HEK293 (cell line): ENCODE measurements at regions not wholly inside any gene's neighbourhood (a gene's known extent, or its start where the extent isn't known, plus 50 kb on each side); places are given as distances from the start of the nearest gene placed in this dataset.

Experiments
- CTCF ChIA-PET: fragments of 350-600 bp; formaldehyde crosslinking; extraction: SDS; loops from one replicate; lab custom pipeline; 2021; ENCODE audit warnings: antibody characterized with exemption; lab: Yijun Ruan, JAX
- POLR2A ChIA-PET: fragments of 300-600 bp; formaldehyde crosslinking; extraction: SDS; loops from one replicate; lab custom pipeline; 2020; ENCODE audit warnings: antibody characterized with exemption, inconsistent platforms; lab: Yijun Ruan, JAX
- H3K27ac ChIP-seq: fragments of 200-500 bp; sonication (Bioruptor generic); 2 replicates; pipeline ENCODE4 v1.5.1; 2014; ENCODE audit warnings: low read depth, low read length, control low read depth, inconsistent platforms; ENCODE audit errors: extremely low read depth
- H3K36me3 ChIP-seq, 2 experiments: fragments of 200-500 bp in 1 of 2; sonication (Bioruptor generic) in 1 of 2; 1 replicate in 1 of 2; 2 replicates in 1 of 2; pipeline ENCODE4 v1.5.1; 2014 to 2017; ENCODE audit warnings: inconsistent platforms in 2 of 2, low read length in 2 of 2; ENCODE audit not compliant: control insufficient read depth in 2 of 2, insufficient read depth in 1 of 2
- H3K4me1 ChIP-seq: fragments of 200-500 bp; sonication (Bioruptor generic); 2 replicates; pipeline ENCODE4 v1.5.1; 2014; ENCODE audit warnings: mild to moderate bottlenecking, low read length, inconsistent platforms; ENCODE audit not compliant: control insufficient read depth, insufficient read depth
- H3K4me3 ChIP-seq: 2 replicates; pipeline ENCODE4 v1.5.1; 2011; ENCODE audit warnings: low read depth, mild to moderate bottlenecking, control low read depth, low read length, moderate library complexity
- H3K9me3 ChIP-seq: fragments of 200-500 bp; sonication (Bioruptor generic); 2 replicates; pipeline ENCODE4 v1.5.1; 2014; ENCODE audit warnings: low read depth, low read length, inconsistent platforms; ENCODE audit not compliant: control insufficient read depth, insufficient read depth
- HOXD13 ChIP-seq: sonication (generic); formaldehyde crosslinking; IDR thresholded peaks from 2 replicates; pipeline ENCODE4 v1.8.0; 2022; ENCODE audit warnings: missing genetic modification reagents, borderline replicate concordance
- OSR2 ChIP-seq: fragments of 450-650 bp; formaldehyde crosslinking; IDR thresholded peaks from 2 replicates; pipeline ENCODE4 v1.5.1; 2016; ENCODE audit warnings: missing biosample characterization, missing genetic modification characterization
- SALL2 ChIP-seq: fragments of 450-650 bp; formaldehyde crosslinking; IDR thresholded peaks from 2 replicates; pipeline ENCODE4 v1.5.0; 2017; ENCODE audit warnings: missing biosample characterization, mild to moderate bottlenecking, missing genetic modification characterization, borderline replicate concordance
- SCRT1 ChIP-seq: fragments of 450-650 bp; formaldehyde crosslinking; IDR thresholded peaks from 2 replicates; pipeline ENCODE4 v1.5.1; 2016; ENCODE audit warnings: missing biosample characterization, missing genetic modification characterization, borderline replicate concordance
- WT1 ChIP-seq: fragments of 450-650 bp; formaldehyde crosslinking; IDR thresholded peaks from 2 replicates; pipeline ENCODE4 v1.5.1; 2016; ENCODE audit warnings: missing biosample characterization, missing genetic modification characterization
- YY1 ChIP-seq: fragments of 450-650 bp; formaldehyde crosslinking; IDR thresholded peaks from 2 replicates; pipeline ENCODE4 v1.5.1; 2018; ENCODE audit warnings: missing biosample characterization, missing genetic modification characterization
- ZBTB20 ChIP-seq: fragments of 450-650 bp; formaldehyde crosslinking; IDR thresholded peaks from 2 replicates; pipeline ENCODE4 v1.5.1; 2016; ENCODE audit warnings: missing biosample characterization, missing genetic modification characterization
- ZNF112 ChIP-seq: fragments of 450-650 bp; formaldehyde crosslinking; IDR thresholded peaks from 2 replicates; pipeline ENCODE4 v1.5.0; 2017; ENCODE audit warnings: missing biosample characterization, missing genetic modification characterization
- ZNF175 ChIP-seq: fragments of 450-650 bp; formaldehyde crosslinking; IDR thresholded peaks from 2 replicates; pipeline ENCODE4 v1.5.1; 2016; ENCODE audit warnings: missing biosample characterization, missing genetic modification characterization
- ZNF23 ChIP-seq: fragments of 450-650 bp; formaldehyde crosslinking; IDR thresholded peaks from 2 replicates; pipeline ENCODE4 v1.5.1; 2016; ENCODE audit warnings: missing biosample characterization, missing genetic modification characterization, borderline replicate concordance
- ZNF266 ChIP-seq: fragments of 450-650 bp; formaldehyde crosslinking; IDR thresholded peaks from 2 replicates; pipeline ENCODE4 v1.5.1; 2016; ENCODE audit warnings: missing biosample characterization, missing genetic modification characterization, low read depth
- ZNF354C ChIP-seq: fragments of 450-650 bp; formaldehyde crosslinking; IDR thresholded peaks from 2 replicates; pipeline ENCODE4 v1.5.1; 2016; ENCODE audit warnings: missing biosample characterization, missing genetic modification characterization, low read depth, borderline replicate concordance
- ZNF423 ChIP-seq: fragments of 450-650 bp; formaldehyde crosslinking; IDR thresholded peaks from 2 replicates; pipeline ENCODE4 v1.5.1; 2016; ENCODE audit warnings: missing biosample characterization, missing genetic modification characterization
- ZNF426 ChIP-seq: fragments of 450-650 bp; formaldehyde crosslinking; IDR thresholded peaks from 2 replicates; pipeline ENCODE4 v1.5.1; 2017; ENCODE audit warnings: missing biosample characterization, missing genetic modification characterization, mild to moderate bottlenecking, inconsistent platforms, moderate library complexity
- ZNF510 ChIP-seq: fragments of 450-650 bp; formaldehyde crosslinking; IDR thresholded peaks from 2 replicates; pipeline ENCODE4 v1.5.1; 2018; ENCODE audit warnings: mild to moderate bottlenecking, missing genetic modification characterization, missing biosample characterization; ENCODE audit not compliant: insufficient replicate concordance
- ZNF530 ChIP-seq: fragments of 450-650 bp; formaldehyde crosslinking; IDR thresholded peaks from 2 replicates; pipeline ENCODE4 v1.5.1; 2016; ENCODE audit warnings: low read depth, missing biosample characterization, missing genetic modification characterization
- ZNF558 ChIP-seq: fragments of 450-650 bp; formaldehyde crosslinking; IDR thresholded peaks from 2 replicates; pipeline ENCODE4 v1.5.1; 2016; ENCODE audit warnings: missing biosample characterization, missing genetic modification characterization
- ZNF624 ChIP-seq: fragments of 450-650 bp; formaldehyde crosslinking; IDR thresholded peaks from 2 replicates; pipeline ENCODE4 v1.5.1; 2017; ENCODE audit warnings: missing biosample characterization, missing genetic modification characterization
- ZNF707 ChIP-seq: fragments of 450-650 bp; formaldehyde crosslinking; IDR thresholded peaks from 2 replicates; pipeline ENCODE4 v1.5.1; 2016; ENCODE audit warnings: missing biosample characterization, missing genetic modification characterization
- ZSCAN30 ChIP-seq: fragments of 450-650 bp; IDR thresholded peaks from 2 replicates; pipeline ENCODE4 v1.5.1; 2018; ENCODE audit warnings: missing biosample characterization, mild to moderate bottlenecking, missing genetic modification characterization, moderate library complexity
- TF ChIP-seq, protein P1 (sequence below): fragments of 450-650 bp; formaldehyde crosslinking; IDR thresholded peaks from 2 replicates; pipeline ENCODE4 v1.5.1; 2017; ENCODE audit warnings: missing biosample characterization, missing genetic modification characterization
- TF ChIP-seq, protein P2 (sequence below): fragments of 450-650 bp; formaldehyde crosslinking; IDR thresholded peaks from 2 replicates; pipeline ENCODE4 v1.5.1; 2016; ENCODE audit warnings: missing biosample characterization, missing genetic modification characterization, low read depth
- TF ChIP-seq, protein P3 (sequence below): fragments of 450-650 bp; formaldehyde crosslinking; IDR thresholded peaks from 2 replicates; pipeline ENCODE4 v1.5.1; 2016; ENCODE audit warnings: missing biosample characterization, missing genetic modification characterization
- TF ChIP-seq, protein P4 (sequence below): fragments of 450-650 bp; formaldehyde crosslinking; IDR thresholded peaks from 2 replicates; pipeline ENCODE4 v1.5.1; 2017; ENCODE audit warnings: missing biosample characterization, missing genetic modification characterization
- TF ChIP-seq, protein P5 (sequence below): fragments of 450-650 bp; formaldehyde crosslinking; IDR thresholded peaks from 2 replicates; pipeline ENCODE4 v1.5.1; 2016; ENCODE audit warnings: missing biosample characterization, missing genetic modification characterization
- TF ChIP-seq, protein P6 (sequence below): fragments of 450-650 bp; formaldehyde crosslinking; IDR thresholded peaks from 2 replicates; pipeline ENCODE4 v1.5.1; 2016; ENCODE audit warnings: missing biosample characterization, missing genetic modification characterization

DNA sequence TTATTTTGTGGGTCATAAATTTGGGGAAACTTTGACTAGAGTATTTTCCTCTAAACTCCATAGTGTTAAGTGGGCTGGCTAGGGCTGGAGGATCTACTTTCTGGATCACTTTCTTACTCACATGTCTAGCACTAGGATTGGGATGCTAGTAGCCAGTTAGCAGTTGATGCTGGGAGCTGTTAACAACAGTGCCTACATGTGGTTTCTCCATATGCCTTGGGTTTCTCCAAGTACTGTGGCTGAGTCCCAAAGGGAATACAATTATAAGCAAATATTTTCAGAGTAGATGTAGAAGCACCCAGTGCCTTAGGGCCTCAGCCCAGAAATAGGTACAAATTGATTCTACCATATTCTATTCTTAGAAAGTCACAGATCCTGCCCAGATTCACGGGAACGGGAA, 1614.9 kb downstream of the ARAP2 start:
- no peak overlapping the region for H3K27ac ChIP-seq
- H3K4me3 ChIP-seq: no peak overlapping the region
- H3K36me3 ChIP-seq: no peaks in the 10 kb centered on the region
- no peaks in the 10 kb centered on the region for H3K4me1 ChIP-seq
- no peaks in the 10 kb centered on the region for H3K9me3 ChIP-seq
- POLR2A ChIA-PET: no interaction called here
- CTCF ChIA-PET: no interaction called here
- no peak for TF ChIP-seq SCRT1 (tag by site-specific recombination)
- TF ChIP-seq, protein P1, sequence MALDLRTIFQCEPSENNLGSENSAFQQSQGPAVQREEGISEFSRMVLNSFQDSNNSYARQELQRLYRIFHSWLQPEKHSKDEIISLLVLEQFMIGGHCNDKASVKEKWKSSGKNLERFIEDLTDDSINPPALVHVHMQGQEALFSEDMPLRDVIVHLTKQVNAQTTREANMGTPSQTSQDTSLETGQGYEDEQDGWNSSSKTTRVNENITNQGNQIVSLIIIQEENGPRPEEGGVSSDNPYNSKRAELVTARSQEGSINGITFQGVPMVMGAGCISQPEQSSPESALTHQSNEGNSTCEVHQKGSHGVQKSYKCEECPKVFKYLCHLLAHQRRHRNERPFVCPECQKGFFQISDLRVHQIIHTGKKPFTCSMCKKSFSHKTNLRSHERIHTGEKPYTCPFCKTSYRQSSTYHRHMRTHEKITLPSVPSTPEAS (tag by site-specific recombination): no peak
- TF ChIP-seq, protein P2, sequence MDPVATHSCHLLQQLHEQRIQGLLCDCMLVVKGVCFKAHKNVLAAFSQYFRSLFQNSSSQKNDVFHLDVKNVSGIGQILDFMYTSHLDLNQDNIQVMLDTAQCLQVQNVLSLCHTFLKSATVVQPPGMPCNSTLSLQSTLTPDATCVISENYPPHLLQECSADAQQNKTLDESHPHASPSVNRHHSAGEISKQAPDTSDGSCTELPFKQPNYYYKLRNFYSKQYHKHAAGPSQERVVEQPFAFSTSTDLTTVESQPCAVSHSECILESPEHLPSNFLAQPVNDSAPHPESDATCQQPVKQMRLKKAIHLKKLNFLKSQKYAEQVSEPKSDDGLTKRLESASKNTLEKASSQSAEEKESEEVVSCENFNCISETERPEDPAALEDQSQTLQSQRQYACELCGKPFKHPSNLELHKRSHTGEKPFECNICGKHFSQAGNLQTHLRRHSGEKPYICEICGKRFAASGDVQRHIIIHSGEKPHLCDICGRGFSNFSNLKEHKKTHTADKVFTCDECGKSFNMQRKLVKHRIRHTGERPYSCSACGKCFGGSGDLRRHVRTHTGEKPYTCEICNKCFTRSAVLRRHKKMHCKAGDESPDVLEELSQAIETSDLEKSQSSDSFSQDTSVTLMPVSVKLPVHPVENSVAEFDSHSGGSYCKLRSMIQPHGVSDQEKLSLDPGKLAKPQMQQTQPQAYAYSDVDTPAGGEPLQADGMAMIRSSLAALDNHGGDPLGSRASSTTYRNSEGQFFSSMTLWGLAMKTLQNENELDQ (tag by site-specific recombination): no peak
- no peak for TF ChIP-seq ZSCAN30 (tag by site-specific recombination)
- TF ChIP-seq ZBTB20: no peak
- TF ChIP-seq ZNF530: no peak
- no peak for TF ChIP-seq OSR2 (tag by site-specific recombination)
- TF ChIP-seq, protein P3, sequence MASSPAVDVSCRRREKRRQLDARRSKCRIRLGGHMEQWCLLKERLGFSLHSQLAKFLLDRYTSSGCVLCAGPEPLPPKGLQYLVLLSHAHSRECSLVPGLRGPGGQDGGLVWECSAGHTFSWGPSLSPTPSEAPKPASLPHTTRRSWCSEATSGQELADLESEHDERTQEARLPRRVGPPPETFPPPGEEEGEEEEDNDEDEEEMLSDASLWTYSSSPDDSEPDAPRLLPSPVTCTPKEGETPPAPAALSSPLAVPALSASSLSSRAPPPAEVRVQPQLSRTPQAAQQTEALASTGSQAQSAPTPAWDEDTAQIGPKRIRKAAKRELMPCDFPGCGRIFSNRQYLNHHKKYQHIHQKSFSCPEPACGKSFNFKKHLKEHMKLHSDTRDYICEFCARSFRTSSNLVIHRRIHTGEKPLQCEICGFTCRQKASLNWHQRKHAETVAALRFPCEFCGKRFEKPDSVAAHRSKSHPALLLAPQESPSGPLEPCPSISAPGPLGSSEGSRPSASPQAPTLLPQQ (tag by site-specific recombination): no peak
- TF ChIP-seq ZNF707 (tag by site-specific recombination): no peak
- no peak for TF ChIP-seq ZNF624 (tag by site-specific recombination)
- TF ChIP-seq ZNF423: no peak
- no peak for TF ChIP-seq WT1 (tag by site-specific recombination)
- no peak for TF ChIP-seq ZNF175 (tag by site-specific recombination)
- TF ChIP-seq HOXD13: no peak
- TF ChIP-seq, protein P4, sequence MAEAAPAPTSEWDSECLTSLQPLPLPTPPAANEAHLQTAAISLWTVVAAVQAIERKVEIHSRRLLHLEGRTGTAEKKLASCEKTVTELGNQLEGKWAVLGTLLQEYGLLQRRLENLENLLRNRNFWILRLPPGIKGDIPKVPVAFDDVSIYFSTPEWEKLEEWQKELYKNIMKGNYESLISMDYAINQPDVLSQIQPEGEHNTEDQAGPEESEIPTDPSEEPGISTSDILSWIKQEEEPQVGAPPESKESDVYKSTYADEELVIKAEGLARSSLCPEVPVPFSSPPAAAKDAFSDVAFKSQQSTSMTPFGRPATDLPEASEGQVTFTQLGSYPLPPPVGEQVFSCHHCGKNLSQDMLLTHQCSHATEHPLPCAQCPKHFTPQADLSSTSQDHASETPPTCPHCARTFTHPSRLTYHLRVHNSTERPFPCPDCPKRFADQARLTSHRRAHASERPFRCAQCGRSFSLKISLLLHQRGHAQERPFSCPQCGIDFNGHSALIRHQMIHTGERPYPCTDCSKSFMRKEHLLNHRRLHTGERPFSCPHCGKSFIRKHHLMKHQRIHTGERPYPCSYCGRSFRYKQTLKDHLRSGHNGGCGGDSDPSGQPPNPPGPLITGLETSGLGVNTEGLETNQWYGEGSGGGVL (tag by site-specific recombination): no peak
- no peak for TF ChIP-seq ZNF112 (tag by site-specific recombination)
- TF ChIP-seq, protein P5, sequence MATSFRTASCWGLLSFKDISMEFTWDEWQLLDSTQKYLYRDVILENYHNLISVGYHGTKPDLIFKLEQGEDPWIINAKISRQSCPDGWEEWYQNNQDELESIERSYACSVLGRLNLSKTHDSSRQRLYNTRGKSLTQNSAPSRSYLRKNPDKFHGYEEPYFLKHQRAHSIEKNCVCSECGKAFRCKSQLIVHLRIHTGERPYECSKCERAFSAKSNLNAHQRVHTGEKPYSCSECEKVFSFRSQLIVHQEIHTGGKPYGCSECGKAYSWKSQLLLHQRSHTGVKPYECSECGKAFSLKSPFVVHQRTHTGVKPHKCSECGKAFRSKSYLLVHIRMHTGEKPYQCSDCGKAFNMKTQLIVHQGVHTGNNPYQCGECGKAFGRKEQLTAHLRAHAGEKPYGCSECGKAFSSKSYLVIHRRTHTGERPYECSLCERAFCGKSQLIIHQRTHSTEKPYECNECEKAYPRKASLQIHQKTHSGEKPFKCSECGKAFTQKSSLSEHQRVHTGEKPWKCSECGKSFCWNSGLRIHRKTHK (tag by site-specific recombination): no peak

DNA sequence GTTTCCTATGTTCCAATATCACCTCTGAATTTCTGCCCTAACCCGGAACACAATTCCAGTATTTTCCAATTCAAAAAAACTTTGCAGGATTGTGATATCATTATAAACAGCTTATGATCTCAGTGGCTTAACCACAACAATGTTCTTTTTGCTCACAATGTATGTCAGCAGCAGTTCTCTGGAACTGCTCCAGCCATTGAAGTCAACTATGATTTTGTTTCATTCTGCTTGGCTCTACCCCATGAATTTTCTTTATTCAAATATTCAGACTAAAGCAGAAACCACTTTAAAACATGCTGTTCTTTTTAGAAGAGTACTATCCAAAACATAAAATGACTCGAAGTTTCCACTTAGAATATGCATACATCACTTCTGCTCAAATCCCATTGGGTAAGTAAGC, 1611.1 kb downstream of the ARAP2 start:
- H3K9me3 ChIP-seq: no peaks in the 10 kb centered on the region
- no peak overlapping the region for H3K4me3 ChIP-seq
- no peaks in the 10 kb centered on the region for H3K36me3 ChIP-seq
- no peaks in the 10 kb centered on the region for H3K4me1 ChIP-seq
- ChIA-PET POLR2A (no interaction called here), CTCF (no interaction called here)
- no peak overlapping the region for H3K27ac ChIP-seq
- no peak for TF ChIP-seq ZNF426 (tag by site-specific recombination)
- no peak for TF ChIP-seq ZNF354C (tag by site-specific recombination)
- no peak for TF ChIP-seq ZNF558 (tag by site-specific recombination)
- TF ChIP-seq ZNF266 (tag by site-specific recombination): no peak
- no peak for TF ChIP-seq ZNF510 (tag by site-specific recombination)
- TF ChIP-seq, protein P6, sequence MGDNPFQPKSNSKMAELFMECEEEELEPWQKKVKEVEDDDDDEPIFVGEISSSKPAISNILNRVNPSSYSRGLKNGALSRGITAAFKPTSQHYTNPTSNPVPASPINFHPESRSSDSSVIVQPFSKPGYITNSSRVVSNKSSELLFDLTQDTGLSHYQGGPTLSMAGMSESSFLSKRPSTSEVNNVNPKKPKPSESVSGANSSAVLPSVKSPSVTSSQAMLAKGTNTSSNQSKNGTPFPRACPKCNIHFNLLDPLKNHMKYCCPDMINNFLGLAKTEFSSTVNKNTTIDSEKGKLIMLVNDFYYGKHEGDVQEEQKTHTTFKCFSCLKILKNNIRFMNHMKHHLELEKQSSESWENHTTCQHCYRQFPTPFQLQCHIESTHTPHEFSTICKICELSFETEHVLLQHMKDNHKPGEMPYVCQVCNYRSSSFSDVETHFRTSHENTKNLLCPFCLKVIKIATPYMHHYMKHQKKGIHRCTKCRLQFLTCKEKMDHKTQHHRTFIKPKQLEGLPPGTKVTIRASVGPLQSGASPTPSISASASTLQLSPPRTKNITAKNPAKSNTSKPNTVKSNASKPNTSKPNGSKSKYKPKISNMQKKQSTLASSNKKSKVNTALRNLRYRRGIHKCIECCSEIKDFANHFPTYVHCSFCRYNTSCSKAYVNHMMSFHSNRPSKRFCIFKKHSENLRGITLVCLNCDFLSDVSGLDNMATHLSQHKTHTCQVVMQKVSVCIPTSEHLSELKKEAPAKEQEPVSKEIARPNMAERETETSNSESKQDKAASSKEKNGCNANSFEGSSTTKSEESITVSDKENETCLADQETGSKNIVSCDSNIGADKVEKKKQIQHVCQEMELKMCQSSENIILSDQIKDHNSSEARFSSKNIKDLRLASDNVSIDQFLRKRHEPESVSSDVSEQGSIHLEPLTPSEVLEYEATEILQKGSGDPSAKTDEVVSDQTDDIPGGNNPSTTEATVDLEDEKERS (tag by site-specific recombination): no peak
- no peak for TF ChIP-seq ZNF23
- TF ChIP-seq SALL2 (tag by site-specific recombination): no peak
- TF ChIP-seq YY1: no peak
